GM19452 (cell line): ENCODE measurements at regions not wholly inside any gene's neighbourhood (a gene's known extent, or its start where the extent isn't known, plus 50 kb on each side); places are given as distances from the start of the nearest gene placed in this dataset.
"Not testable (repeated sequence)": the region's sequence is repeated elsewhere in the genome, so short reads cannot be mapped to it uniquely, and the experiment has no call there.

Experiments
- ATAC-seq: cut with Tn5 transposase; IDR thresholded peaks from one replicate; pipeline ENCODE4 v1.9.1; 2021; ENCODE audit not compliant: unreplicated experiment

DNA sequence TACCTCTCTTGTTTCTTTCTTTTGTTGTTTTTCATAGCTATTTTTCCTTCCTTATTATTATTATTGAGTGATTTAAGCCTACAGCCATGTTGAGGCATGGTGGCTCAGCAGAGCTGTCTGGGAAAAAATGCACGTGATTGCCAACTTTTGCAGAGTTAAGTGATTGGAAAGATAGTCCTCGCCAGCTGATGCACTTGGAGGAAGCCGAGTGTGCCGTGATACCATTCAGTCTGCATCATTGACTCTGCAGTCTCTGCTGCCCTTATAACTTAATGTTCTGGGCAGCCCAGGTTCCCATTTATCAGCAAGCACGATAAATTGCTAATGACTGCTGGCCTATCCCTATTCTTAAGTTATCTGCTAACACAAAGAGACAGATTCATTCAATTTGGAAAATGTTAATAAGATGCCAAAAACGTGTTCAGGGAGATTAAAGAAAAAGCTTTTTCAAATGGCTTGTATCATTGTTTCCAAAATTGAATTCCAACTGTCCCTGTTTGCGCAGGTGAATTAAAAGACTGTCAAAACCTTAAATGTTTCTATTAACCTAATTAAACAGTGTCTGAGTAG is 232.9 kb upstream of the NPY start:
- no peak for ATAC-seq

DNA sequence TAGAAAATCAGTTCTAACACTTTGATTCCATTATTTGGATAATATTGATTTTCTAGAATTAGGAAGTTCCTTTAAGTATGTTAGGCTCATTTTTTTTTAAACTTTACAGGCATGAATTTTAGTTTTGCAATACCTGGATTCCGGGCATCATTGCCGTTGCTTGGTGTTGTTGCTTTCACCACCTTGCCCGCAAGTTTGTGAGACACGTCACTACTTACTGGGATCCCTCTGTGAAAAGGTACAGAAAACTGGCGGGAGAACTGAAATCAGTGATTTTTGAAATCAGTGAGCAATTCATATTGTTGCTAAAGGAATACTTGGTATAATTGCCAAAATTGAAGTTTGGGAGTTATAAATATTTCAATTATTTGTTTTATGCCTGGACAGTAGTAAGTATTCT is 232.3 kb upstream of the NPY start:
- no peak for ATAC-seq

DNA sequence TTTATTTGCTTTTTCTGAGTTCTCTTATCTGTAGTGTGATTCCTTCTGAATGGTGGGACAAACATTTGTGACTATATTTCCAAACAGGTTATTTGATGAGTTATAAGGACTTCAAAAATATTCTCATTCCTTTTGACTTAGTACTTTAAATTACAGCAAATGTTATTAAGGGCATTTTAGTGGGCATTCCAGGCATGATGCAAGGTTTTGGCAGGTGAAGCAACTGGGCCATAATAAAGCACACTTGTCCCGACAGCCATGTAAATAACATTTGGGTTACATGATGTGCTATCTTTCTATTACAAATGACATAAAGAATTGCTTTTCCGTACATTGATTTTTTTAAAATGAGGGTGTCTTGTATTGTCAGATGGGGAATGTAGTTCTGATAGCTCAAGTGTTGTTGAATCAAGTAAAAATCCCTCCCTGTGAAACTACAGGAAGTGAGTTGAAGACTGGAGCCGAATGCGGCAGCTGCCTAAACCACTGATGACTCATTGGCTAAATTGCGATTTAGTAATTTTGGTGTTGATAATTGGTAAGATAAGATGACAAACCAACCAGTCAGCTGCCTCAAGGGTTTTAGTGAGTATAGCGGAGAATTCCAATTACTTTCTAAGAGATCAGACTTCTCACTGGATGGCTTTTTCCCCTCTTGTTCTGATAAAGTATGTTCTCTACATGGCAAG is 231.3 kb upstream of the NPY start:
- no peak for ATAC-seq

DNA sequence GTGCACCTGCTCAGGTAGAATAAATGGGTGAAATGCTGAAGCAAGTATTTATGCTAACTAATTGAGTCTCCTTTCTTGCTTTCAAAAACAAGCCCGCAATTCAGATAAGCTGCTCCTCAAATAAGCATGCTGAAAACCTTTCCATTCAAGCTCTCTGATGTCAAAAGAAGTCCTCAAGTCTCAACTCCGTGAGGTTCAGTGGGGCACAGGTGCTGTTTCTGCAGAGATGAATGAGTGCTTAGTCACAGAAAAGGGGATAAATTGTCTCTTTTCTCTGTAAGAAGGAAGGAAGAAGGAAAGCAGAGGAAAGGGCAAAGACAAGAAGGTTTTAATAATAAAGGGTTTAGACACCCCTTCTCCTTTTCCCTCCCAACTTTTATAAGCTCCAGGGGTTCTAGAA is 229.8 kb upstream of the NPY start:
- no peak for ATAC-seq

DNA sequence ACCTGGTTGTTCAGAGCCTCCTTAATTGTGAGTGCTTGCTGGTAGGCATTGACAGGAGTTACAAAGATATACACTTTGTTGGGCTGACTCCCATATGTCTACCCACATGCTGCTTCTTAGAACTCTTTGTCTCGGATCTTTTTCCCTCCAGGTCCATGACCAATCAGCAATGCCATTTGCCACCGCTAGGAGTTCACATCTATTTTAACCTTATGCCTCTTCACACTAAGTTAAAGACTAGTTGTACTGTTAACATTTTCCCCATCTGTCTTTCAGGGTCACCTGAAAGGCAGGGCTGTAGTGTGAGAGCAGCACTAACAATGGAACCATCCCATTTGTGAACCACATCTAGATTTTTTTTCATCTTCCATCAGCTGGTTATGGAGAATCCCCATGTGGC is 226.7 kb upstream of the NPY start:
- ATAC-seq, result no peak

DNA sequence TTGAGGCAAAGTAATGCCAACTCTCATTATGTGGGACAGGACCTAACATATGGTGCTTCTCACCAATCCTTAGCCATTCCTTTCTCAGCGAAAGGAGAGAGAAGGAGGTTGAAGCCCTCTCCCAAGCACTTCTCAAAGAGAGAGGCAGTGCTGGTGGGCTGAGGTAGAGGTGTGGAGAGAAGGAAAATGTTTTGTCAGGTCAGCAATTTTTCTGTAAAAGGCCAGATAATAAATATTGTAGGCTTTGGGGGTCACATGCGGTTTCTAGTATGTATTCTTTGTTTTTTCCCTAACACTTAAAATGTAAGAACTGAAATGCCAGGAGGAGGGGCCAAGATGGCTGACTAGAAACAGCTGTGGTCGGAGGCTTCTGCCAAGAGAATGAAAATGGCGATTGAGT is 225.0 kb upstream of the NPY start:
- ATAC-seq, result no peak

DNA sequence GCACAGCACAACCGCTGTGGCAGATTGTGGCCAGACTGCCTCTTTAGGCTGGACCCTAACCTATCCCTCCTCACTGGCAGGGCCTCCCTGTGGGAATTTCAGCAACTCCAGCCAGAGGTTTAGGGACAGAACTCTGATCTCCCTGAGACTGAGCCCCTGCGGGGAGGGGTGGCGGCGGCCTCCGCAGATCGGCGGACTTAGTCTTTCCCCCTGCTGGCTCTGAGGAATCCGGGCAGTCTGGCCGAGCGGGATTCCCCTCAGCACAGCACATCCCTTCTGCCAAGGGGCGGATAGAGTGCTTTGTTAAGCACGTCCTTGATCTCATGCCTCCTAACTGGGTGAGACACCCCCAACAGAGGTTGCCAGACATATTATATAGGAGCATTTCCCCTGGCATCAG is 224.2 kb upstream of the NPY start:
- ATAC-seq, result no peak

DNA sequence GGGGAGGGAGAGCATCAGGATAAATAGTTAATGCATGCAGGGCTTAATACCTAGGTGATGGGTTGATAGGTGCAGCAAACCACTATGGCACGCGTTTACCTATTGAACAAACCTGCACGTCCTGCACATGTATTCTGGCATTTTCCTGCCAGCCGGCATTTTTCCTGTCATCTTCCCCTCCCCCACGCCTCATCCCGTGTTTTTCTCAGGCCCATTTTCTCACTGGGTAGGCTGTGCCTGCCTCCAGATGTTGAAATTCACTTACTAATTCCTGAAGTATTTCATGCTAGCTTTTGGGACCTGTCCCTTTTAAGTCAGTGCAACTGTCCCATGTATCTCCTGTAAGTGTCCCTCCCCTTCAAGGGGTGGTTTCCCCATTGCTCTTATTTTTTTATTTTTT is 220.3 kb upstream of the NPY start:
- ATAC-seq, result no peak

DNA sequence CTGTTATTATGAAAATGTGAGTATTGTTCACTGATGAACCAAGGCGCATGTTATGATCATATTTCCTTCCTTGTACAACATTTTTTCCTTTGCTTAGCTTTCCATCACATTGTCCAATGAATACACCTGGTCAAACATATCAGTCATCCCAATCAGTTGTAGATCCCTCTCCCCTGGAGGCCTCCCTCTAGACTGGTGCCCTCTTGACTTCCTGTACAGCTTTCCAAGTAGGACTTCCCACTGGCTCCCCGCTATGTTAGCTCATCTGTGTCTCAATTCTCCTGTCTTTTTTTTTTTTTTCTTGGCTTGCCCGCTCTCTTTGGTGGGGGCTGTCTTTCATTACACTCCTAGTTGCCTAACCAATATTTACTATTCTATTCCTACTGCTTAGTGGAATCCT is 214.2 kb upstream of the NPY start:
- ATAC-seq, result no peak

DNA sequence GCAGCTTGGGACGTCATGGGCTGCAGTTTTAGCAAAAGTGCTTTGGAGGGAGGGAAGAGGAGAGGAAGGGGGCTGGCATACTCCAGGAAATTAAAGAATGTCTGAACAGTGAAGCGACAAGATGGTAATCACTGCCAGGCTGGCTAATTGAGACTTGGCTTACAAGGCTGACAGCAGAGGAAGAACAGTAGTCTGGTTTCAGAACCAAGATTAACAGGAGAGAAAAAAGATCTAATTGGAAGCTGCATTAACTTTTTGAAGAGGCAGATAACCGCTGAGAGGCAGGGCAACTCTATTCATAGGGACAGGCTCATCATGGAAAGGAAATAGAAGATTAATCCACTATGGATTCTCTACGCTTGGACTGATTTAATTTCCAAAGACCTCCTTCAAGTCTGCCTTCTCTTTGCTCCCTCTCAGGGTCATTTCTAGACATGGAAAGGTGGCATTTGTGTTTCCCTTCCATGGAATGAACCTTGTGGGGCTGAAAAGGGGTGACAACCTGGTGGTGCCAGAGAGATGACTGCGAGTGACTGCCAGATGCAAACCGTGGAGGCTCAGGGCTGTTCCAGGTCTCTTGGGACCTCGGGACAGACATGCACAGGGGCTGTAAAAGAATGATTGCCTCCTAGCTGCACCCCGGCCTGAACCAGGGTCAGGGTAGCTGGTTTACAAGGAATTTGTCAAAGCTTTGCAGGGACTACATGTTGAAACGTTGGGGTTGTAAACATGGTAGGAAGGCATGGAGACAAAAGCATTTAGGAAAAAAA is 210.2 kb upstream of the NPY start:
- ATAC-seq, result no peak

DNA sequence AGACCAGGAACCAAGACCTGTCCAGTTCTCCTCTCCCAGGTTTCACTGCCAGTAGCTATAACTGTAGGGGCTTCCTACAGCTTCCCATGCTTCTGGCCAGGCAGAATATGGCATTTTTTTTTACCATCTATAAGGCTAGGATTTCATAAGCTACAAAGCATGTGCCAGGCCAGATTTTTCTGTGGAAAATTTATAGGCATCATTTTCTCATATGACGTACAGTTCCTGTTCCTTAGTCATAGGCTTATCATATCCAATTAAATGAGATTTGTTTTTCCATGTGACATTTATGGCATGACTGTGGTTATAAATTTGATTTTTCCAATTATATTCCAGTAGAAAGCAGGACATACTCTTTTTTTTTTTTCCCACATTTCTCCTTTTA is 208.6 kb upstream of the NPY start:
- ATAC-seq, result no peak

DNA sequence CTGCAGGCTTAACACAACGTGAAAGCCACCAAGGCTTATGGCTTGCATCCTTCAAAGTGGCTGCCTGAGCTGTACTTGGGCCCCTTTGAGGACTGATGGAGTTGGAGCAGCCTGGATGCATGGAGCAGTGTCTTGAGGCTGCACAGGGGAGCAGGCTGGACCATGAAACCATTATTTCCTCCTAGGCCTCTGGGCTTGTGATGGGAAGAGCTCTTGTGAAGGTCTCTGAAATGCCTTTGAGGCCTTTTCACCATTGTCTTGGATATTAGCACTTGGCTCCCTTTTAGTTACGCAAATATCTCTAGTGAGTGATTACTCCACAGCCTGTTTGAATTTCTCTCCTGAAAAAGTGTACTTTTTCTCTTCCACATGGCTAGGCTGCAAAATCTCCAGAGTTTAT is 201.2 kb upstream of the NPY start:
- no peak for ATAC-seq

DNA sequence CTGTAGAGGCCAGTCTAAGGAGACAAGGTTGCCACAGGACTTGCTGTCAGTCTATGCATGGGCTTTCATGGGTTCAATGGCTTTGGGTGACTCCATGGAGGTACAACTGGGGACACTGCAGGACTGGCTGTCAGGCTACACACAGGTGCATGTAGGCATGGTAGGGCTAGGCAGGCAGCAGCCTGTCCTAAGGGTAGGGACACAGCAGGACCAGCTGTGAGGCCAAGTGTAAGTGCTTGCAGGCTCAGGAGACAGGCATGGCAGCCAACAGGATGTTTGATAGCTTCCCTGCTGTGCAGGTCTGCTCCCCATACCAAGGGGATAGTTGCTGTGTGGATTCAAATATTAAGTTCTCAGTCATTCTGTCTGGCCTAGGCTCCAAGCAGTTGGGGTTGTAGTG is 181.0 kb upstream of the NPY start:
- ATAC-seq, result no peak

DNA sequence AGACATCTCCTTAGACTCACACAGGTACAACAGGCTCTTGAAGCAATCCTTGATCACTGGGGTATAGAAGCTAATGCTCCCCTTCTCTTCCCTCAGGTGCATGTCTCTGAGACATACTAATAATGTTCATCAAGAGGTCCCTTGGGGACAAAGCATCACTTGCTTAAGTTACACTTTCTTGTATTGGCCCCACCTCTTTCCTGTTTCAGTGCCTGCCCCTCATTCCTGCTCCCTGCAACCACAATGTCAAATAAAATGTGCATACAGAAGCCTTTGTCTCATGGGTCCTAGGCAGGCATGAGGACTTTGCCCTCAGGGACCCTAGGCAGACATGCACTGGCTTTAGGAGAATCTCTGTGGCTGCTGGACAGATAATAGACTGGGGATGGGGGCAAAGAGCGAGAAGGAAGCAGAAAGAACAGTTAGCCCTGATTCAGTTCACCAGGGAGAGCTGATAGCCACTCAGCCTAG is 175.0 kb upstream of the NPY start:
- no peak for ATAC-seq

DNA sequence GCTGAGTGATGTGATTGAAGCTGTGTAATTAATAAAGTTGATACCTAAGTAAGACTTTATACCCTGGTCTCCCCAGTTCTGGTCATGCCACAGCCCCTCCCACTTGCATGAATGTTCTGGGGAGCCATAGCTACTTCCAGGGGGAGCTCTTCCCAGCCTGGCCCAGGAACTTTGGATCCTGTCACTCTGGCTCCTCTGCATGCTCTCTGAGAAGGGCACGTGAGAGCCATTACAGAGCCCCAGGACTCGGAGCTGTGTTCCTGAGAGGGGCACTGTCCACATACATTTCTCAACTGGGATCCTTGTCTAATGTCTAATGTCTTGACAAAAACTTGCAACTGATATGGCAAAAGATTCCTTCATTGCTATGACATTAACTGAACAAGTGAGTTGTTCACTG is 173.9 kb upstream of the NPY start:
- ATAC-seq, result no peak

DNA sequence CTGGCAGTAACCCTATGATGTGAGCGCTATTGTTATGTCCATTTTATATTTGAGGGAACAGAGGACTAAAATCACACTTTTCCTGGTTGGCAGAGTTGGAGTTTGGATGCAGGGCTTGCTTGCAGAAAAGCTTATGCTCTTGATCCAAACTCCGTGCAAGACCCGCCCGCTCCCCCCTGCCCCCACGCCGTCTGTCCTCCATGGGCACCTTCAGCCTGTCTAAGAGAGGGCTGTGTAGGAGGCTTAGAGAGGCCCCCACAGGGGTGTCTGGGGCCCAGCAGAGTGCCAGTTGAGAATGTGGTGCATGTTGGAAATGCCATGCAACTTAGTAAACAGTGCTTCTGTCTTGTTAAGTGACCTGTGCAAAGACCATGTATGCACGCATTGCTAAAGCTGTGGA is 170.5 kb upstream of the NPY start:
- no peak for ATAC-seq

DNA sequence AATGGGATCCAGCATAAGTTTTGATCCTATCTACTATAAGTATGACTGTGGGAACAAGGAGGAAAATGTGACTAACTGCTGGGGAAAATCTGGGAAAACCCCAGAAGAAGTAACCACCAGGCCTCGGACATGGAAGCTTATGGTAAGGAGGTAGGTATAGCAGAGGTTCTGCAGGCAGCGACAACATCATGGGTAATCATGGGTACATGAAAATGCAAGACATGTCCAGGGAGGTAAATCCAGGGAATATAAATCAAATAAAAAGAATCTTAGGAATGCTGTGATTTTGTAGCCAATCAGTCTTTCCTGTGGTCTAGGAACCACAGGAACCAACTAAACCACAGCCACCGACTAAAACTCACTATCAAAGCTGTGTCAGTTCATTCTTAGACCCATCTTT is 168.3 kb upstream of the NPY start:
- no peak for ATAC-seq

DNA sequence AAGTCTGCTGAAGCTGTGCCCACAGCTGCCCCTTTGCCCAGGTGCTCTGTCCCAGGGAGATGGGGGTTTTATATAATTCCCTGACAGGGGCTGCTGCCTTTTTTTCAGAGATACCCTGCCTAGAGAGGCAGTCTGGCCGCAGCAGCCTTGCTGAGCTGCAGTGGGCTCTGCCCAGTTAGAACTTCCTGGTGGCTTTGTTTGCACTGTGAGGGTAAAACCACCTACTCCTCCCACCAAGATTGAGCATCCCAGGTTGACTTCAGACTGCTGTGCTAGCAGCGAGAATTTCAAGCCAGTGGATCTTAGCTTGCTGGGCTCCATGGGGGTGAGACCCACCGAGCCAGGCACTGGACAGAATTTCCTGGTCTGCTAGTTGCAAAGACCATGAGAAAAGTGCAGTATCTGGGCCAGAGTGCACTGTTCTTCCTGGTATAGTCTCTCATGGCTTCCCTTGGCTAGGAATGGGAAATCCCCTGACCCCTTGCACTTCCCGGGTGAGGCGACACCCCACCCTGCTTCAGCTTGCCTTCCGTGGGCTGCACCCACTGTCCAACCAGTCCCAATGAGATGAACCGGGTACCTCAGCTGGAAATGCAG is 166.0 kb upstream of the NPY start:
- not testable (repeated sequence) for ATAC-seq

DNA sequence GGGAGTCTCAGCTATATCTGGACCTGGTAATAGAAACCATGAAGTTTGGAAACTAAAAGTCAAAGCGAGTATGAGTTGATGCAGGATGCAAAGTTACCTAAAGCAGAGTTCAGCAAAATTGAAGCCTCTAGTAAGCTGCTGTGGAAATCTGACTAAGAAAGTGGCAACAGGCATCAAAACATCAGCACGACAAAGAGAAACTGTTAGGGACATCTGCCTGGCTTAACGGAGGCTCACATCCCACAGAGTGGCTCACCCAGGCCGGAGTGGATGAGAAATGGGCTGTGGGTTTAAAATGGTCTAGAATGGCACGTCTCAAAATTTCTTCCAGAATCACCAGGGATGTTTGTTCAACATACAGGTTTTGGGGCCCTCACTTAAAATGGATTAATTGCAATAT is 164.1 kb upstream of the NPY start:
- ATAC-seq, result no peak

DNA sequence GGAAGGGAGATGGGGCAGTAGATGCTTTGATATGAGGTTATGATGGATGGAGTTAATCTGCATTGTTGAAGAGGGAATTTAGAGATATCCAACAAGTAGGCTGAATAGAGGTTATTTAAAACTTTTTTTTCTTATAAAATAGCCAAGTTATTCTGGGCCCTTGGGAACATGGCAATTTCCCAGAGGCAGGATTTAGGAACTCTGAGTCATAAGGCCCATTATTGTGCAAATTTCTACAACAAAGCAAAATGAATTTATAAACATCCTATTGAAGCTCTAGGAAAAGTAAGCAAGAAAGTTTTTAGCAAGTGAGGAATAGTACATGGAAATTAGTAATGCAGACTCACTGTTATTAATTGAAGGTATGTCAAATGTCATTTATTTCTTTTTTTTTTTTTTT is 160.9 kb upstream of the NPY start:
- ATAC-seq, result no peak

DNA sequence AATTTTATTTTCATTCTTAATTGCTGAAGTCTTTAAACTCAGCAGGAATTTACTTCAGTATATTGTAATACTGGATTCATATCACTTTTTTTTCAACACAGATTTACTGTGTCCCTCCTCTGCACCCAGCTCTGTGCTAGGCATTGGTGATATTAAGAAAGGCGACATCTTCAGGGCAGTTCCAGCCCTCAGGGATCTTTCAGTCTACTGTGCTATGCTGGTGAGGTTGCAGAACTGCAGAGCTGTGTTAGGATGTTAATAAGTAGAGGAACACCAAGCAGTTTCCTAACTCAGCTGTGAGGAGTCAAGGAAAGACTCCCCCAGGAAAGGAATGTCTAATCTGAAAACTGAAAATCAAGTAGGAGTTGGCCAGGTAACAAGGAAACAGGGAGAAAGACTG is 158.2 kb upstream of the NPY start:
- no peak for ATAC-seq

DNA sequence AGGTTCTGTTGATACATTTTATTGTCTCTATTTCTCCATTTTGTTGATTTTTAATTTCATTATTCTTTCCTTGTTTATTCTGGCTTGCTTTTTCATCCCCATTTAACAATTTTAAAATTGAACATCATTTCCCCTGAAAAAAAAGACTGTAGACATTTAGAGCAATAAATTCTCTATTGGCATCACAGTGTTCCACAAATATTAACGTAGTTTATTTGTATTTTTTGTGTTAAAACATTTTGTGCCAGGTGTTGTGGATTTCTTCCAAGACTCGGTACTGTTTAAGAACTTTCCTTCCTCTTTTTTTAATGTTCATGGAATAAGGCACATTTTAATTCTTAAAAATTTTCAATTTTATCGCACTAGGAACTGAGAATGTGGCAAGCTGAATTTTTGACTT is 156.1 kb upstream of the NPY start:
- ATAC-seq, result no peak
